Activated CD4-positive, alpha-beta T cell treated with anti-CD3 and anti-CD28 coated beads, Interleukin-10, Interleukin-2, amounts not matched to agents 100 ng/mL and 50 ng/mL, durations not matched to agents 16 hours and 8 hours (primary cell): ENCODE measurements at regions not wholly inside any gene's neighbourhood (a gene's known extent, or its start where the extent isn't known, plus 50 kb on each side); places are given as distances from the start of the nearest gene placed in this dataset.
A peak's percentile ranks its signal among the peaks of the same experiment; 100 is the strongest.

Experiments used
- DNase-seq: peaks from one replicate; pipeline ENCODE4 v3.0.0-alpha.2; 2020

GRCh38 chr14:37903343-37904191 is 304.1 kb upstream of the SSTR1 start:
- DNase-seq: peak; percentile 46

- DNase-seq: no peak
Measured at GRCh38 chr14:37924622-37925021, 283.1 kb upstream of the SSTR1 start.

GRCh38 chr14:37932008-37932407 is 275.7 kb upstream of the SSTR1 start:
- no peak for DNase-seq

GRCh38 chr14:37932481-37932880 is 275.2 kb upstream of the SSTR1 start:
- no peak for DNase-seq

- DNase-seq: no peak
Measured at GRCh38 chr14:37936971-37937370, 270.7 kb upstream of the SSTR1 start.

GRCh38 chr14:37939442-37940028 is 268.2 kb upstream of the SSTR1 start:
- no peak for DNase-seq

GRCh38 chr14:37945959-37946358 is 261.7 kb upstream of the SSTR1 start:
- DNase-seq: no peak

- no peak for DNase-seq
Measured at GRCh38 chr14:37946819-37947218, 260.9 kb upstream of the SSTR1 start.

GRCh38 chr14:37948266-37948665 is 259.4 kb upstream of the SSTR1 start:
- no peak for DNase-seq

GRCh38 chr14:37968664-37969240 is 239.0 kb upstream of the SSTR1 start:
- no peak for DNase-seq

GRCh38 chr14:37969511-37969979 is 238.2 kb upstream of the SSTR1 start:
- no peak for DNase-seq

- DNase-seq: no peak
Measured at GRCh38 chr14:37970696-37971095, 237.0 kb upstream of the SSTR1 start.

GRCh38 chr14:37972941-37973887 is 234.5 kb upstream of the SSTR1 start:
- DNase-seq: no peak

- no peak for DNase-seq
Measured at GRCh38 chr14:37974421-37974820, 233.3 kb upstream of the SSTR1 start.

- DNase-seq: no peak
Measured at GRCh38 chr14:37977481-37977880, 230.2 kb upstream of the SSTR1 start.

- DNase-seq: peak; percentile 44
Measured at GRCh38 chr14:37985826-37986470, 221.8 kb upstream of the SSTR1 start.

GRCh38 chr14:37988472-37988871 is 219.2 kb upstream of the SSTR1 start:
- no peak for DNase-seq

GRCh38 chr14:37991027-37991426 is 216.7 kb upstream of the SSTR1 start:
- no peak for DNase-seq

GRCh38 chr14:37992499-37992898 is 215.2 kb upstream of the SSTR1 start:
- no peak for DNase-seq

GRCh38 chr14:37994846-37995372 is 212.8 kb upstream of the SSTR1 start:
- no peak for DNase-seq

- DNase-seq: no peak
Measured at GRCh38 chr14:37997017-37997416, 210.7 kb upstream of the SSTR1 start.

GRCh38 chr14:38000340-38000739 is 207.4 kb upstream of the SSTR1 start:
- no peak for DNase-seq
